H1 (cell line): ENCODE measurements at regions not wholly inside any gene's neighbourhood (a gene's known extent, or its start where the extent isn't known, plus 50 kb on each side); places are given as distances from the start of the nearest gene placed in this dataset.

Experiments
- CEBPB ChIP-seq: IDR thresholded peaks from 2 replicates; pipeline ENCODE4 v1.6.1; 2012; ENCODE audit warnings: low read depth, low read length
- CHD2 ChIP-seq: IDR thresholded peaks from 2 replicates; pipeline ENCODE4 v1.6.1; 2012; ENCODE audit warnings: low read length, improper control_type of control experiment
- CTCF ChIP-seq, 3 experiments: IDR thresholded peaks; 1 replicate in 2 of 3; 2 replicates in 1 of 3; pipeline versions ENCODE4 v1.5.1 to v1.6.1; 2011; ENCODE audit warnings: low read length in 3 of 3, mild to moderate bottlenecking in 3 of 3, inconsistent platforms in 2 of 3, low read depth in 1 of 3, moderate library complexity in 1 of 3; ENCODE audit not compliant: insufficient read depth in 1 of 3; ENCODE audit errors: control extremely low read depth in 1 of 3
- MAFK ChIP-seq: IDR thresholded peaks from 2 replicates; pipeline ENCODE4 v1.6.1; 2012; ENCODE audit warnings: low read depth, mild to moderate bottlenecking, improper control_type of control experiment, low read length
- POLR2A ChIP-seq, 2 experiments: IDR thresholded peaks; 1 replicate in 1 of 2; 2 replicates in 1 of 2; pipeline ENCODE4 v1.6.1; 2011; ENCODE audit warnings: low read depth in 2 of 2, low read length in 2 of 2, mild to moderate bottlenecking in 2 of 2; ENCODE audit errors: control extremely low read depth in 1 of 2
- POLR2AphosphoS5 ChIP-seq: IDR thresholded peaks from 2 replicates; pipeline ENCODE4 v1.6.1; 2011; ENCODE audit warnings: low read depth, low read length
- RAD21 ChIP-seq, 2 experiments: IDR thresholded peaks in 1 of 2; conservative IDR thresholded peaks in 1 of 2; 2 replicates each; pipeline ENCODE4 v1.6.1; 2011; ENCODE audit warnings: low read depth in 2 of 2, low read length in 2 of 2, improper control_type of control experiment in 1 of 2, inconsistent platforms in 1 of 2, mild to moderate bottlenecking in 1 of 2, moderate library complexity in 1 of 2
- SIX5 ChIP-seq: IDR thresholded peaks from 2 replicates; pipeline ENCODE4 v1.6.1; 2011; ENCODE audit warnings: mild to moderate bottlenecking, low read depth, low read length
- SP1 ChIP-seq: IDR thresholded peaks from 2 replicates; pipeline ENCODE4 v1.6.1; 2011; ENCODE audit warnings: low read depth, low read length
- TEAD4 ChIP-seq: IDR thresholded peaks from 2 replicates; pipeline ENCODE4 v1.6.1; 2012; ENCODE audit warnings: low read depth, low read length, inconsistent platforms, mixed read lengths
- YY1 ChIP-seq: IDR thresholded peaks from 2 replicates; pipeline ENCODE4 v1.6.1; 2011; ENCODE audit warnings: low read depth, mild to moderate bottlenecking, low read length
- ZNF274 ChIP-seq: IDR thresholded peaks from 2 replicates; pipeline ENCODE4 v1.7.0; 2012; ENCODE audit warnings: low read length, borderline replicate concordance; ENCODE audit errors: extremely low read depth

- TF ChIP-seq RAD21 (IDR thresholded peaks at IDR 0.05 in 1 of 2, conservative IDR thresholded peaks at IDR 0.05 in 1 of 2; ENCODE audit: low read depth in 2 of 2, low read length in 2 of 2): no peak
- TF ChIP-seq YY1: no peak
- no peak for TF ChIP-seq POLR2AphosphoS5
- TF ChIP-seq TEAD4: no peak
- TF ChIP-seq CHD2: no peak
- TF ChIP-seq MAFK: no peak
- no peak for TF ChIP-seq CTCF (IDR thresholded peaks at IDR 0.05; ENCODE audit: control extremely low read depth in 1 of 3, insufficient read depth in 1 of 3, low read depth in 1 of 3, low read length in 3 of 3)
- TF ChIP-seq SIX5: no peak
- no peak for TF ChIP-seq CEBPB
- TF ChIP-seq POLR2A (IDR thresholded peaks at IDR 0.05; ENCODE audit: control extremely low read depth in 1 of 2, low read depth in 2 of 2, low read length in 2 of 2): no peak
- TF ChIP-seq ZNF274: no peak
- no peak for TF ChIP-seq SP1
Measured at GRCh38 chr1:148354284-148354912, 128.7 kb downstream of the PPIAL4G start.
